GM12891 (cell line): ENCODE measurements at regions not wholly inside any gene's neighbourhood (a gene's known extent, or its start where the extent isn't known, plus 50 kb on each side); places are given as distances from the start of the nearest gene placed in this dataset.

Experiments used
- POLR2A ChIP-seq: IDR thresholded peaks from 2 replicates; pipeline ENCODE4 v1.6.1; 2011; ENCODE audit warnings: low read depth, low read length, control low read depth
- POLR2AphosphoS5 ChIP-seq: IDR thresholded peaks from 2 replicates; pipeline ENCODE4 v1.6.1; 2011; ENCODE audit warnings: low read depth, low read length, control low read depth

DNA sequence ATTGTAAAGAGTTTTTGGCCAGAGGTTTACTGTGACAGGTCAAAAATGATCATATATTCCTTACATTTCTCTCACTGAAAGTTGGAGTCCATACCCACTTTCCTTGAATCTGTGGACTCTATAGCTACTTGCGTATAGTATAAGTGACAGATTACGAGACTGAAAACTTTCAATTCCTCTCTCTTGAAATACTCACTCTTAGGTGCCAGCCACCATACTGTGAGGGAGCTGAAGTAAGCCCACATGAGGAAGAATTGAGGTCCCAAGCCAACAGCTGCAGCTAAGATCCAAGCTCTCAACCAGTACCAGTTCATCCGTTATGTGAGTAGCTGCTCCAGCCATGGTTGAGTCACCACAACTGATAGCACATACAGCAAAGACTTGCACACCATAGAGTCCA, 128.1 kb upstream of the FAM174A start:
- no peak for TF ChIP-seq POLR2AphosphoS5
- no peak for TF ChIP-seq POLR2A
